ENCODE measurements at regions not wholly inside any gene's neighbourhood (a gene's known extent, or its start where the extent isn't known, plus 50 kb on each side); places are given as distances from the start of the nearest gene placed in this dataset.
A peak's percentile ranks its signal among the peaks of the same experiment; 100 is the strongest.
"Not testable (repeated sequence)": the region's sequence is repeated elsewhere in the genome, so short reads cannot be mapped to it uniquely, and the experiment has no call there.

- no peak overlapping the region for H3K4me3 ChIP-seq
- no peaks in the 10 kb centered on the region for H3K27me3 ChIP-seq
- H3K4me1 ChIP-seq: peaks cover 25% of the 10 kb centered on the region
- no peaks in the 10 kb centered on the region for H3K9me3 ChIP-seq (replicated peaks)
- DNase-seq: no peak
- no peaks in the 10 kb centered on the region for H3K36me3 ChIP-seq
- H3K27ac ChIP-seq: no peak overlapping the region
Measured at GRCh38 chr12:20123465-20123864, 244.9 kb upstream of the PDE3A start.

GRCh38 chr12:20125276-20125798 is 243.0 kb upstream of the PDE3A start:
- Histone ChIP-seq H3K27me3 (no peaks in the 10 kb centered on the region), H3K4me3 (no peak overlapping the region), H3K4me1 (peaks cover 18% of the 10 kb centered on the region), H3K27ac (no peak overlapping the region), H3K36me3 (no peaks in the 10 kb centered on the region), H3K9me3 (replicated peaks) (no peaks in the 10 kb centered on the region)
- no peak for DNase-seq

- no peak for DNase-seq
- Histone ChIP-seq H3K4me3 (no peak overlapping the region), H3K9me3 (replicated peaks) (no peaks in the 10 kb centered on the region), H3K4me1 (peaks cover 5% of the 10 kb centered on the region), H3K27me3 (no peaks in the 10 kb centered on the region), H3K27ac (no peak overlapping the region), H3K36me3 (no peaks in the 10 kb centered on the region)
Measured at GRCh38 chr12:20126601-20127000, 241.7 kb upstream of the PDE3A start.

- Histone ChIP-seq H3K9me3 (replicated peaks) (no peaks in the 10 kb centered on the region), H3K36me3 (no peaks in the 10 kb centered on the region), H3K27ac (no peak overlapping the region), H3K4me3 (no peak overlapping the region), H3K4me1 (no peaks in the 10 kb centered on the region), H3K27me3 (no peaks in the 10 kb centered on the region)
- DNase-seq: no peak
Measured at GRCh38 chr12:20127413-20127812, 240.9 kb upstream of the PDE3A start.

- H3K9me3 ChIP-seq (replicated peaks): no peaks in the 10 kb centered on the region
- H3K36me3 ChIP-seq: no peaks in the 10 kb centered on the region
- no peaks in the 10 kb centered on the region for H3K4me1 ChIP-seq
- H3K27me3 ChIP-seq: no peaks in the 10 kb centered on the region
- no peak overlapping the region for H3K27ac ChIP-seq
- no peak for DNase-seq
- no peak overlapping the region for H3K4me3 ChIP-seq
Measured at GRCh38 chr12:20128928-20129327, 239.4 kb upstream of the PDE3A start.

- Histone ChIP-seq H3K27ac (no peak overlapping the region), H3K4me1 (no peaks in the 10 kb centered on the region), H3K27me3 (no peaks in the 10 kb centered on the region), H3K9me3 (replicated peaks) (no peaks in the 10 kb centered on the region), H3K4me3 (no peak overlapping the region), H3K36me3 (no peaks in the 10 kb centered on the region)
- no peak for DNase-seq
Measured at GRCh38 chr12:20132818-20133217, 235.5 kb upstream of the PDE3A start.

- Histone ChIP-seq H3K36me3 (no peaks in the 10 kb centered on the region), H3K9me3 (replicated peaks) (no peaks in the 10 kb centered on the region)
Measured at GRCh38 chr12:20134652-20135051, 233.7 kb upstream of the PDE3A start.

GRCh38 chr12:20140751-20141150 is 227.6 kb upstream of the PDE3A start:
- Histone ChIP-seq H3K9me3 (replicated peaks) (no peaks in the 10 kb centered on the region), H3K4me1 (peaks cover 16% of the 10 kb centered on the region), H3K27me3 (no peaks in the 10 kb centered on the region), H3K36me3 (no peaks in the 10 kb centered on the region), H3K27ac (no peak overlapping the region), H3K4me3 (no peak overlapping the region)
- no peak for DNase-seq

More at GRCh38 chr12:20134652-20135051, 233.7 kb upstream of the PDE3A start:
- peaks cover 9% of the 10 kb centered on the region; the same call in 1 of the 2 replicates for H3K4me1 ChIP-seq
- H3K27ac ChIP-seq: no peak overlapping the region
- H3K27me3 ChIP-seq: no peaks in the 10 kb centered on the region
- H3K4me3 ChIP-seq: no peak overlapping the region
- no peak for DNase-seq

GRCh38 chr12:20142316-20142715 is 226.0 kb upstream of the PDE3A start:
- Histone ChIP-seq H3K27me3 (no peaks in the 10 kb centered on the region), H3K36me3 (no peaks in the 10 kb centered on the region), H3K9me3 (replicated peaks) (no peaks in the 10 kb centered on the region), H3K4me3 (no peak overlapping the region), H3K4me1 (peaks cover 16% of the 10 kb centered on the region), H3K27ac (no peak overlapping the region)
- peak in 1 of 2 experiments; percentile 29 for DNase-seq

GRCh38 chr12:20142956-20143355 is 225.4 kb upstream of the PDE3A start:
- peak in 1 of 2 experiments; percentile 38 for DNase-seq
- Histone ChIP-seq H3K4me1 (peaks cover 16% of the 10 kb centered on the region), H3K27ac (no peak overlapping the region), H3K36me3 (no peaks in the 10 kb centered on the region), H3K9me3 (replicated peaks) (no peaks in the 10 kb centered on the region), H3K4me3 (no peak overlapping the region), H3K27me3 (no peaks in the 10 kb centered on the region)

GRCh38 chr12:20144341-20144740 is 224.0 kb upstream of the PDE3A start:
- Histone ChIP-seq H3K36me3 (no peaks in the 10 kb centered on the region), H3K4me1 (peaks cover 8% of the 10 kb centered on the region)
- no peak for DNase-seq

GRCh38 chr12:20148241-20148640 is 220.1 kb upstream of the PDE3A start:
- no peak overlapping the region for H3K27ac ChIP-seq
- no peaks in the 10 kb centered on the region for H3K9me3 ChIP-seq (replicated peaks)
- H3K27me3 ChIP-seq: no peaks in the 10 kb centered on the region
- H3K4me1 ChIP-seq: no peaks in the 10 kb centered on the region
- no peak for DNase-seq
- no peaks in the 10 kb centered on the region for H3K36me3 ChIP-seq
- H3K4me3 ChIP-seq: no peak overlapping the region

More at GRCh38 chr12:20144341-20144740, 224.0 kb upstream of the PDE3A start:
- no peak overlapping the region for H3K27ac ChIP-seq
- H3K4me3 ChIP-seq: no peak overlapping the region
- no peaks in the 10 kb centered on the region for H3K9me3 ChIP-seq (replicated peaks)
- no peaks in the 10 kb centered on the region for H3K27me3 ChIP-seq

- H3K9me3 ChIP-seq (replicated peaks): no peaks in the 10 kb centered on the region
- no peak overlapping the region for H3K27ac ChIP-seq
- no peaks in the 10 kb centered on the region for H3K27me3 ChIP-seq
- H3K36me3 ChIP-seq: no peaks in the 10 kb centered on the region
- DNase-seq: no peak
- H3K4me1 ChIP-seq: no peaks in the 10 kb centered on the region
- no peak overlapping the region for H3K4me3 ChIP-seq
Measured at GRCh38 chr12:20150835-20151422, 217.4 kb upstream of the PDE3A start.

GRCh38 chr12:20154052-20154451 is 214.3 kb upstream of the PDE3A start:
- Histone ChIP-seq H3K9me3 (replicated peaks) (no peaks in the 10 kb centered on the region; the same call in 1 of the 2 replicates), H3K4me3 (no peak overlapping the region), H3K27ac (no peak overlapping the region), H3K4me1 (no peaks in the 10 kb centered on the region), H3K27me3 (no peaks in the 10 kb centered on the region), H3K36me3 (no peaks in the 10 kb centered on the region)
- DNase-seq: no peak

- no peak for DNase-seq
- Histone ChIP-seq H3K4me1 (no peaks in the 10 kb centered on the region), H3K9me3 (replicated peaks) (no peaks in the 10 kb centered on the region; the same call in 1 of the 2 replicates)
Measured at GRCh38 chr12:20155374-20155773, 213.0 kb upstream of the PDE3A start.

GRCh38 chr12:20160899-20161298 is 207.4 kb upstream of the PDE3A start:
- not testable (repeated sequence) for DNase-seq; H3K27me3 ChIP-seq; H3K9me3 ChIP-seq (replicated peaks); H3K36me3 ChIP-seq; H3K4me3 ChIP-seq; H3K27ac ChIP-seq; H3K4me1 ChIP-seq

More at GRCh38 chr12:20155374-20155773, 213.0 kb upstream of the PDE3A start:
- Histone ChIP-seq H3K36me3 (no peaks in the 10 kb centered on the region), H3K27ac (no peak overlapping the region), H3K4me3 (no peak overlapping the region), H3K27me3 (no peaks in the 10 kb centered on the region)
